A549 (cell line): ENCODE measurements at regions not wholly inside any gene's neighbourhood (a gene's known extent, or its start where the extent isn't known, plus 50 kb on each side); places are given as distances from the start of the nearest gene placed in this dataset.

Experiments
- ATAC-seq, 2 experiments: fragments of 200-7000 bp in 1 of 2; fragments of >200 bp in 1 of 2; cut with Nextera tagmentation in 1 of 2; cut with Tn5 transposase in 1 of 2; 3 replicates each; pipeline versions ENCODE4 v1.8.0 to v1.9.1; 2018 to 2020; ENCODE audit warnings: mild to moderate bottlenecking in 1 of 2, moderate library complexity in 1 of 2
- CTCF ChIA-PET: fragments of 300-600 bp; sonication (Branson Sonifier 250); formaldehyde crosslinking; extraction: SDS; loops from one replicate; lab custom pipeline; 2021; ENCODE audit warnings: antibody characterized with exemption, inconsistent platforms; lab: Yijun Ruan, JAX
- POLR2A ChIA-PET: fragments of 350-600 bp; formaldehyde crosslinking; extraction: SDS; loops from one replicate; lab custom pipeline; 2021; ENCODE audit warnings: antibody characterized with exemption, inconsistent platforms; lab: Yijun Ruan, JAX
- DNase-seq, 2 experiments: peaks; one replicate each; pipeline versions ENCODE4 v3.0.0 to v3.0.0-alpha.2; 2011 to 2016; ENCODE audit warnings: low read depth in 1 of 2, low spot score in 1 of 2
- FAIRE-seq: peaks from 2 replicates; lab custom pipeline; 2011; peaks lifted over from hg19 to GRCh38; lab: Jason Lieb, UNC
- H3K27ac ChIP-seq, 2 experiments: fragments of >200 bp; sonication (Bioruptor Twin); formaldehyde crosslinking; 3 replicates each; pipeline ENCODE4 v1.5.1; 2016 to 2017
- H3K4me1 ChIP-seq: fragments of >200 bp; sonication (Bioruptor Twin); formaldehyde crosslinking; 3 replicates; pipeline ENCODE4 v1.6.1; 2016
- H3K4me2 ChIP-seq: fragments of >200 bp; sonication (Bioruptor Twin); formaldehyde crosslinking; 3 replicates; pipeline ENCODE4 v1.6.1; 2016
- H3K4me3 ChIP-seq: fragments of >200 bp; sonication (Bioruptor Twin); formaldehyde crosslinking; 3 replicates; pipeline ENCODE4 v1.5.1; 2016
- H3K9me3 ChIP-seq: fragments of >200 bp; sonication (Bioruptor Twin); formaldehyde crosslinking; 3 replicates; pipeline ENCODE4 v1.6.1; 2016
- CBX2 ChIP-seq: fragments of 200-600 bp; sonication (generic); IDR thresholded peaks from 2 replicates; pipeline ENCODE4 v1.6.1; 2016; ENCODE audit warnings: low read depth, mild to moderate bottlenecking, borderline replicate concordance
- CEBPB ChIP-seq, 2 experiments: fragments of >200 bp in 1 of 2; sonication (Bioruptor Twin) in 1 of 2; formaldehyde crosslinking in 1 of 2; IDR thresholded peaks; 2 replicates each; pipeline ENCODE4 v1.6.1; 2012 to 2016
- CHD2 ChIP-seq: fragments of 150-350 bp; IDR thresholded peaks from 2 replicates; pipeline ENCODE4 v1.6.1; 2014; ENCODE audit warnings: low read length; ENCODE audit not compliant: partially characterized antibody
- EHF ChIP-seq: fragments of 250-450 bp; sonication (Bioruptor Pico); IDR thresholded peaks from 2 replicates; pipeline ENCODE4 v1.5.0; 2020; ENCODE audit warnings: mild to moderate bottlenecking
- EHMT2 ChIP-seq: fragments of 200-600 bp; sonication (generic); IDR thresholded peaks from 2 replicates; pipeline ENCODE4 v1.6.1; 2016; ENCODE audit warnings: antibody characterized with exemption, low read depth, mild to moderate bottlenecking, moderate library complexity
- EP300 ChIP-seq, 2 experiments: fragments of >200 bp; sonication (Bioruptor Twin); formaldehyde crosslinking; IDR thresholded peaks; 2 replicates in 1 of 2; 3 replicates in 1 of 2; pipeline ENCODE4 v1.6.1; 2016 to 2017
- FOSL2 ChIP-seq, 2 experiments: fragments of 450-650 bp in 1 of 2; fragments of >200 bp in 1 of 2; sonication (Bioruptor Twin) in 1 of 2; formaldehyde crosslinking; IDR thresholded peaks; 2 replicates each; pipeline versions ENCODE4 v1.5.0 to v1.6.1; 2016 to 2020; ENCODE audit warnings: mild to moderate bottlenecking in 1 of 2, moderate library complexity in 1 of 2
- FOXS1 ChIP-seq: fragments of 250-450 bp; sonication (Bioruptor Pico); IDR thresholded peaks from 2 replicates; pipeline ENCODE4 v1.5.0; 2020; ENCODE audit warnings: mild to moderate bottlenecking, moderate library complexity
- GATA3 ChIP-seq: IDR thresholded peaks from 2 replicates; pipeline ENCODE4 v1.6.1; 2012; ENCODE audit warnings: borderline replicate concordance
- HDAC2 ChIP-seq: fragments of 200-600 bp; sonication (generic); IDR thresholded peaks from 2 replicates; pipeline ENCODE4 v1.6.1; 2016
- HMGXB4 ChIP-seq: fragments of 250-450 bp; sonication (Bioruptor Pico); IDR thresholded peaks from 2 replicates; pipeline ENCODE4 v1.5.0; 2021; ENCODE audit warnings: mild to moderate bottlenecking, moderate library complexity, borderline replicate concordance
- HOXB13 ChIP-seq: fragments of 250-450 bp; sonication (Bioruptor Pico); IDR thresholded peaks from 2 replicates; pipeline ENCODE4 v1.5.0; 2020; ENCODE audit warnings: low read depth, mild to moderate bottlenecking, moderate library complexity
- JUN ChIP-seq, 2 experiments: fragments of >200 bp; sonication (Bioruptor Twin); formaldehyde crosslinking; IDR thresholded peaks; 2 replicates in 1 of 2; 3 replicates in 1 of 2; pipeline ENCODE4 v1.6.1; 2016 to 2017
- JUNB ChIP-seq: fragments of >200 bp; sonication (Bioruptor Twin); formaldehyde crosslinking; IDR thresholded peaks from 2 replicates; pipeline ENCODE4 v1.6.1; 2016
- KDM5A ChIP-seq: fragments of 200-600 bp; sonication (generic); IDR thresholded peaks from 2 replicates; pipeline ENCODE4 v1.6.1; 2016; ENCODE audit warnings: antibody characterized with exemption, mild to moderate bottlenecking
- MAZ ChIP-seq: fragments of 150-350 bp; IDR thresholded peaks from 2 replicates; pipeline ENCODE4 v1.6.1; 2014; ENCODE audit warnings: antibody characterized with exemption, low read depth, low read length, borderline replicate concordance
- MYC ChIP-seq: IDR thresholded peaks from 2 replicates; pipeline ENCODE4 v1.6.1; 2012; ENCODE audit warnings: mild to moderate bottlenecking, inconsistent platforms, low read length, improper control_type of control experiment, borderline replicate concordance
- NR3C1 ChIP-seq: fragments of >200 bp; sonication (Bioruptor Twin); formaldehyde crosslinking; IDR thresholded peaks from 3 replicates; pipeline ENCODE4 v1.6.1; 2017
- RAD21 ChIP-seq, 2 experiments: fragments of >200 bp in 1 of 2; sonication (Bioruptor Twin) in 1 of 2; formaldehyde crosslinking in 1 of 2; IDR thresholded peaks in 1 of 2; conservative IDR thresholded peaks in 1 of 2; 2 replicates in 1 of 2; 3 replicates in 1 of 2; pipeline ENCODE4 v1.6.1; 2012 to 2018; ENCODE audit warnings: inconsistent platforms in 1 of 2
- REST ChIP-seq: fragments of 200-600 bp; sonication (generic); IDR thresholded peaks from 2 replicates; pipeline ENCODE4 v1.6.1; 2016; ENCODE audit warnings: antibody characterized with exemption, mild to moderate bottlenecking, moderate library complexity
- RFX5 ChIP-seq: fragments of 450-650 bp; IDR thresholded peaks from 2 replicates; pipeline ENCODE4 v1.7.1; 2014; ENCODE audit warnings: antibody characterized with exemption, mild to moderate bottlenecking, moderate library complexity
- SREBF2 ChIP-seq: fragments of 450-650 bp; IDR thresholded peaks from 2 replicates; pipeline ENCODE4 v1.6.1; 2014; ENCODE audit warnings: mild to moderate bottlenecking, moderate library complexity
- ZC3H11A ChIP-seq: fragments of 450-650 bp; IDR thresholded peaks from 2 replicates; pipeline ENCODE4 v1.6.1; 2014; ENCODE audit warnings: antibody characterized with exemption, mild to moderate bottlenecking
- ZFP36 ChIP-seq: fragments of 450-650 bp; IDR thresholded peaks from 2 replicates; pipeline ENCODE4 v1.6.1; 2014; ENCODE audit warnings: borderline replicate concordance; ENCODE audit not compliant: partially characterized antibody
- ZNF302 ChIP-seq: fragments of 250-450 bp; sonication (Bioruptor Pico); IDR thresholded peaks from 2 replicates; pipeline ENCODE4 v1.9.0; 2021; ENCODE audit warnings: inconsistent platforms, mild to moderate bottlenecking, moderate library complexity
- WGBS: methylation state at CpG from one replicate; pipeline ENCODE4 v1.1.6; 2017; ENCODE audit errors: missing lambda C conversion rate; 5-methylcytosine and 5-hydroxymethylcytosine counted together
- TF ChIP-seq, protein P1 (sequence below): IDR thresholded peaks from 2 replicates; pipeline ENCODE4 v1.6.1; 2012

DNA sequence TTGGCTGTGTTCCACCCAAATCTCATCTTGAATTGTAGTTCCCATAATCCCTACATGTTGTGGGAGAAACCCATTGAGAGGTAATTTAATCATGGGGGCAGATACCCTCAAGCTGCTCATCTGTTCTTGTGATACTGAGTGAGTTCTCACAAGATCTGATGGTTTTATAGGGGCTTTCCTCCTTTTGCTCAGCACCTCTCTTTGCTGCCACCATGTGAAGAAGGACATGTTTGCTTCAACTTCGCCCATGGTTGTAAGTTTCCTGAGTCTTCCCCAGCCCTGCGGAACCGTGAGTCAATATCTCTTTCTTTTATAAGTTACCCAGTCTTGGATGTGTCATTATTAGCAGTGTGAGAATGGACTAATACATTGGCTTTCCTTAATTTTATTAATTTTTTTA is 527.8 kb downstream of the MDFIC start:
- Histone ChIP-seq H3K4me3 (no peak overlapping the region), H3K4me1 (no peaks in the 10 kb centered on the region), H3K27ac (no peak overlapping the region), H3K9me3 (no peaks in the 10 kb centered on the region), H3K4me2 (no peak overlapping the region)
- DNase-seq (no peak), ATAC-seq (no peak), FAIRE-seq (no peak)
- 32% methylated on average over 3 of the region's 3 CpGs for WGBS
- ChIA-PET CTCF (no interaction called here), POLR2A (no interaction called here)
- TF ChIP-seq KDM5A: no peak
- no peak for TF ChIP-seq SREBF2
- no peak for TF ChIP-seq JUNB
- TF ChIP-seq NR3C1: no peak
- no peak for TF ChIP-seq HOXB13 (CRISPR knock-in tag)
- no peak for TF ChIP-seq FOXS1 (CRISPR knock-in tag)
- TF ChIP-seq CHD2: no peak
- TF ChIP-seq HMGXB4: no peak
- no peak for TF ChIP-seq CBX2
- TF ChIP-seq, protein P1, sequence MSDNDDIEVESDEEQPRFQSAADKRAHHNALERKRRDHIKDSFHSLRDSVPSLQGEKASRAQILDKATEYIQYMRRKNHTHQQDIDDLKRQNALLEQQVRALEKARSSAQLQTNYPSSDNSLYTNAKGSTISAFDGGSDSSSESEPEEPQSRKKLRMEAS: no peak
- TF ChIP-seq JUN (IDR thresholded peaks at IDR 0.05): no peak
- no peak for TF ChIP-seq GATA3
- TF ChIP-seq MAZ: no peak
- TF ChIP-seq REST: no peak
- no peak for TF ChIP-seq HDAC2
- no peak for TF ChIP-seq MYC
- TF ChIP-seq ZC3H11A: no peak
- TF ChIP-seq ZNF302 (CRISPR knock-in tag): no peak
- no peak for TF ChIP-seq RAD21 (conservative IDR thresholded peaks at IDR 0.05 in 1 of 2, IDR thresholded peaks at IDR 0.05 in 1 of 2)

DNA sequence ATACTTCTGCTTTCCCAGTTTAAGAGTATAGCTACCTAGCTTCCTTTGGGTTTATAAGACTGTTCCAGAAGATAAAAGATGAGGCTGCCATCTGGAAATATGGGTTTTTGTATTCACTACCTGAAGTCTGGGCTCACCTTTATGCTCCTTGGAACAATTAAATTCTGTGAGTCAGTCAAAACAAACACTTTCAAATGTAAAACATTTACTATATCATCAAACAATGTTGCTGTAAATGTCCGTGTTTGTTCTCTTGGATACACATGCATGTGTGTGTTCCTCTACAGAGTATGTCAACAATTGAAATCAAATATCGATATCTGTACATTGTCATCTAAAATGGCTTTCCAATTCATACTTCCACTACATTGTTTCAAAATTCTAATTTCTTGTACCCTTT is 525.6 kb downstream of the MDFIC start:
- no peak for DNase-seq
- Histone ChIP-seq H3K27ac (no peak overlapping the region), H3K9me3 (no peaks in the 10 kb centered on the region), H3K4me2 (no peak overlapping the region), H3K4me1 (no peaks in the 10 kb centered on the region), H3K4me3 (no peak overlapping the region)
- CTCF ChIA-PET: no interaction called here
- ATAC-seq: no peak
- WGBS: 1% methylated on average over 2 of the region's 2 CpGs
- no peak for FAIRE-seq
- TF ChIP-seq EP300 (IDR thresholded peaks at IDR 0.05) (no peak), MYC (no peak), ZFP36 (no peak), EHMT2 (no peak), CEBPB (IDR thresholded peaks at IDR 0.05) (no peak), RFX5 (no peak), EHF (CRISPR knock-in tag) (no peak), FOSL2 (IDR thresholded peaks at IDR 0.05) (no peak), FOSL2 (CRISPR knock-in tag; IDR thresholded peaks at IDR 0.05) (no peak)
- TF ChIP-seq, protein P1: no peak
- POLR2A ChIA-PET: no interaction called here
